HL-60/S4 (cell line): ENCODE measurements at regions not wholly inside any gene's neighbourhood (a gene's known extent, or its start where the extent isn't known, plus 50 kb on each side); places are given as distances from the start of the nearest gene placed in this dataset.
"Not testable (repeated sequence)": the region's sequence is repeated elsewhere in the genome, so short reads cannot be mapped to it uniquely, and the experiment has no call there.

Experiments used
- in situ Hi-C: fragments of 300-500 bp; cut with MboI; formaldehyde crosslinking; loops from 2 replicates; pipeline ENCODE4 v1.14.3; 2022; ENCODE audit warnings: low sequenced_read_pairs

DNA sequence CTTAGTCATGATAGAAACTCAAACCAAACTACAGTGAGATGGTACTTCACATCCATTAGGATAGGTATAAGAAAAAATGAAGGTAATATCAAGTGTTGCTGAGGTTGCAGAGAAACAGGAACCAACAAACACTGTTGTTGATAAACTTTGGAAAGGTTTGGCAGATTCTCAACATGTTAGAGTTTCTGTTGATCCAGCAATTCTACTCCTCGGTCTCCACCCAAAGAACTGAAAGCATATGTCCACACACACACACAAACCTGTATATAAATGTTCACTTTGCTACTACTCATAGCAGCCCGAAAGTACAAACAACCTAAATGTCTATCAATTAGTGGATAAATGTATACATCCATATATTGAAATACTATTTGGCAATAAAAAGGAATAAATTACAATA is 128.3 kb upstream of the CARMIL1 start:
- in situ Hi-C loops, result no loop called here

DNA sequence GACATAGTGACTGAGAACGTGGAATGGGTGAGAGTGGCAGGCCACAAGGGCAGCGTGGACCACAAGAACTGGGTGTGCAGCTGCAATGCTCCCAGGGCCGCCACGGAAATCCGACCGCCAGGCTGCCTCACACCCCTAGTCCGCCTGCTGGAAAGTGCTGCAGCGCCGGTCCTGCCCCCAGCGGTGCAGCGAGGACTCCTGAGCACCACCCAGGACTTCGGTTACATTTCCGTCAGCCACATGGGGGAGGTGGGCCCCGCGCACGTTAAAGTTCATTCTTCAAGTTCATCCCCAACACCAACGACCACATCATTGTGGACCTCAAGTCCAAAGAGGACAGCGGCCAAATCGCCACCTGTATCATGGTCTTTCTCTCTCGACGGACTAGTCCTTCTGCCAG is 126.1 kb upstream of the CARMIL1 start:
- in situ Hi-C loops, result no loop called here

DNA sequence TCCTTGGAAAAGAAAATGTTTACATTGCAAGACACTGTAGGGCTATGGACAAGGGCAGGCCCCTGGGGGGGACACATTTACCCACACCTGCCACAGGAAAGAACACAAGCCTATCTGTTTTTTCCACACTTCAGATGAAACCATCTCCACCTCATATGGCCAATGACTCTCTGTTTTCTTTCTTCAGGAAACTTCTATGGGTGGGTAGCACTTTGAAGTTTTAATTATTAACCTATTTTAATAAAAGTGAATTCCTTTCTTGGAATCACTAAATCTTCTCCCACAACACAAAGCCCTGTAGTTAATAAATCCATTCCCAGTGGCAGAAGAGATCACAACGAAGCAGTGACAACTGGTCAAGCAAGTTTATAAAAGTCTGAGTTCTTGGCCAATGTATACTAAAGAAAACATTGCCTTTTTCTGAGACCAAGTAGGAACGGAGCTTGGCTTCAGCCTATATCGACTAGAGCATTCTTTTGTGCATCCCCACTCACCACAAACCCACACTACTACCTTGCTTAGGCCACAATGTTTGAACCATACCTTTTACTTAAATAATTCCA is 125.1 kb upstream of the CARMIL1 start:
- in situ Hi-C loops, result no loop called here

DNA sequence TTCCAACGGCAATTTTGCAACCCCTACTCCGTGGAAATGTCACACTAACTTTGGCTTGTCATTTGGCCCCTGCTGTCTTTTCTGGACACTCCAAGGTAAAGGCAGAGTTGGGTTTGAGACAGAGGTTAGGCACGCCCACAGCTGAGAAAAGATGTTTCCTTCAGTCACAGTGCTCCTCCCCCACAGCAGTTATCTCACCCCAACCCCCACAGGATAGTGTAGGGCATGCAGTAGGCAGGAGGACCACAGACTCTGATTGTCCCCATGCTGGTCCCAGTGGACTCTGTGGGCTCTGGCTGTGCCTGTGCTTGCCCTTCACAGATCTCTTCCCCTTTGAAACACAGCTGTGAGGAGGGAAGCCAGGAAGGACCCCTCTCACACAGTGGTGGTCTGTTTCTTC is 124.0 kb upstream of the CARMIL1 start:
- in situ Hi-C loops, result no loop called here

DNA sequence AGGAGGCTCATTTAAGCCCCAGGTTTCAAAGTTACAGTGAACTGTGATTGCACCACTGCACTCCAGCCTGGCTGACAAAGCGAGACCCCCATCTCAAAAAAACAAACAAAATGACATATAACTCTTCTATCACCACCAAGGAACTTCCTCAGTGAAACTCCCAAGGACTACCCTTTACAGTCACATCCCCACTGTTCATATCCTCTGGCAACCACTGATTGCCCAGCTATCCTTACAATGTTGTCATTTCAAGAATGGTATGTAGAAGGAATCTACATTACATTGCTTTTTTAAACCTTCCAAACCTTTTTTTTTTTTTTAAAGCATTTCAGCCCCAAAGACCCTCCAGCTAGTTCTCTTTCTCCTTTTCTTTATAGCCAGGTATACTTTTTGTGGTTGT is 123.1 kb upstream of the CARMIL1 start:
- in situ Hi-C loops, result no loop called here

DNA sequence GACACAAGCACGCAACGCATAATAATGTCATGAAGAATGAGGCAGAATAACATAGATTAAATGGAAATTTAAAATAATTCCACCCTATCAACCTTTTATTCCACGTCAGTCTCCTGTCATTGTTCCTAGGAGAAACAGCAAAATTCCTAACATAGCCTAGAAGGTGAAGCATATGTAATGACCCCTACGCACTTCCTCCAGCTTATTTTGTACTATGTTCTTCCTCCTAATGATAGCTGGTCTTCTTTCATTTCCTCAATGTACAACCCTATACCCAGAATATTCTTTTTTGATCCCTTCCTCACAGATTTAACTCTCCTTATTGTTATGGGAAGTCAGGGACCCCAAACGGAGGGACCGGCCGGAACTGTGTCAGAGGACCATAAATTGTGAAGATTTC is 122.0 kb upstream of the CARMIL1 start:
- in situ Hi-C loops, result no loop called here

DNA sequence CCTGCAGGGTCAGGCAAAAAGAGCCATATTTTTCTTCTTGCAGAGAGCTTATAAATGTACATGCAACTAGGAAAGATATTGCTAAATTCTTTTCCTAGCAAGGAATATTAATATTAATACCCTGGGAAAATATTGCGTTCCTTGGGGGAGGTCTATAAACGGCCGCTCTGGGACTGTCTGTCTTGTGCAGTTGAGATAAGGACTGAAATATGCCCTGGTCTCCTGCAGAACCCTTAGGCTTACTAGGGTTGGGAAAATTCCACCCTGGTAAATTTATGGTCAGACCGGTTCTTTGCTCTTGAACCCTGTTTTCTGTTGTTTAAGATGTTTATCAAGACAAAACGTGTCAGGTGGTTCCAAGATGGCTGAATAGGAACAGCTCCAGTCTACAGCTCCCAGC is 121.3 kb upstream of the CARMIL1 start:
- in situ Hi-C loops, result no loop called here

DNA sequence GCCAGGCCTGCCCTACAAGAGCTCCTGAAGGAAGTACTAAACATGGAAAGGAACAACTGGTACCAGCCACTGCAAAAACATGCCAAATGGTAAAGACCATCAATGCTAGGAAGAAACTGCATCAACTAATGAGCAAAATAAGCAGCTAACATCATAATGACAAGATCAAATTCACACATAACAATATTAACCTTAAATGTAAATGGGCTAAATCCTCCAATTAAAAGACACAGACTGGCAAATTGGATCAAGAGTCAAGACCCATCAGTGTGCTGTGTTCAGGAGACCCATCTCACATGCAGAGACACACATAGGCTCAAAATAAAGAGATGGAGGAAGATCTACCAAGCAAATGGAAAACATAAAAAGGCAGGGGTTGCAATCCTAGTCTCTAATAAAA is 119.0 kb upstream of the CARMIL1 start:
- in situ Hi-C loops, result not testable (repeated sequence)

DNA sequence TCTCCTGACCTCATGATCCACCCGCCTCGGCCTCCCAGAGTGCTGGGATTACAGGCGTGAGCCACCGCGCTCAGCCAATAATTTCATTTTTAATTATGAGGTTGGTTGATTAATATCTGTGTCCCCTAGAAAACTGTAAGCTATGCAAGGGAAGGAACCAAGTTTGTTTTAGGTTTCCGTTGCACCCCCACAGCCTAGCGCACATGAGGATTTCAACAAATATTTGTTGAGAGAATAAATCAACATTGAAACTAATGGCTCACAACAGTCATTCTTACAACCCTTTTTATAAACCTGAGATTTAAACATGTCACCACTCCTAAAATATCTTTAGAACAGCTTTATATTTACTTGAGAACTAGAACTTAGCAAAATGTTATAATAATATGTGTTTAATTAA is 114.0 kb upstream of the CARMIL1 start:
- in situ Hi-C loops, result no loop called here

DNA sequence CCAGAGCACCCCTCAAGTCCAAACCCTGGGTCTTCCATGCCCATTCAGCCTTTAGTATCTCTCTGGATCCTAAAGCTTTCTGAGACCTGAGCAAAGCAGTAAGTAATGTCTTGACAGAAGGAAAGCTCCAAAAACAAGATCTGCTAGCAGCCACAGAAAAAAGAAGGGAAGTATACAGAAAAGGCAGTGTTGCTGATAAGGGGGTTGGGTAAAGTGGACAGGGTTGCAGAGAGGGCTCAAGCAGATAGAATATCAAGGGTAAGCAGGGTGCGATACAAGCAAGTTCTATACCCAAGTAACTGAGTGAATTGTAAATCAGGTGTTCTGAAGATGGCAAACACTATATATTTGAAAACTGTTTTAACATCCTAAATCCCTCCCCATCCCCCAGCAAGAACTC is 113.4 kb upstream of the CARMIL1 start:
- in situ Hi-C loops, result no loop called here

DNA sequence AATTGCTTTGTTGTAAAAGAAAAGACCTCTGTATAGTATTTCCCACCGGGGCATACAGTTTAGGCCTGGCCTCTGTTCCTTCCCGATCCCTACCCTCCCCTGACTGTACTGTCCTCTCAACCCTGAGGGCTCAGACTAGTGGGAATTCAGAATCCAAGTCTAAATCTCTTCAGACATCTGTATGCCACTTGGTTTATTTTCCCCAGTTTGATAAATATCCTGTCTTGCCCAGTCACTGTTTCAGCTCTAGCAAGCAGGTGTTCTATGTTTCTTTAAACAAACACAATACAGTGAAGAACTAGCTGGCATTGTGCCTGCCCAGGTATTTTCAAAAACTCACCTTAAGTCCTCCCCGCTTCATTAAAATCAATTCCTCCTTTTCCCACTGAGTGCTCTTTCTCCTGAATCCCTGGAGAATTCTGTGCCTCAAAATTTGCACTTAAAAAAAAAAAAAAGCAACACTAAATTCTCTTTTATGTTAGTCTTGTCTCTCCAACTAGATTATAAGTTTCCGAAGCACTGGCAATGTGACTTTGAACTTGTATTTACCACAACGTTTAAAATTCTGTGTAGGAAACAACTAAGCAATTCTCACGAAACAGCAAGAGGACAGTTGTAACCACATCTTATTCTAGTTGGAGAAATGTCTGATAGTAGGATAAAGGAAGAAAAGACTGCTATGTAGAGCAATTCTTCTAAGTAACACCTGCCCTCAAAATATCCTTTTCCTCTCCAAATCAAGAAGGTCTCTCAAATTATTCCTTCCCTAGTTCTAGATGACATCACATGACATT is 112.0 kb upstream of the CARMIL1 start:
- in situ Hi-C loops, result no loop called here

DNA sequence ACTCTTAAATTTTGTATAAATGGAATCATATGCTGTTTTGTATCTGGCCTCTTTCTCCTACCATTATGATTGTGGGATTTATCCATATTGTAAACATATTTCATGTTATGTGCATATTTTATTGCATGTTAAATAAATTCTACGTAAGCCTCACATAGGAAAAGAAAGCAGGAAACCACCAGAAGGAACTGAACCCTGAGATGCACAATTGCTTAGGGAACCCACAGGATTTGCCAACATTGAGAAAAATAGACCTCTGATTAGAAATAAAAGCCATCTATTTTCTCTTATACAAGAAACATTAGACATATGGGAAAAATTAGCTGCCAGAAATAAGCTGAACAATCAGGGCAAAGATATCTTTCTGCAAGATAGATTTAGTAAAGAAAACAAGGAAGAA is 111.2 kb upstream of the CARMIL1 start:
- in situ Hi-C loops, result no loop called here

DNA sequence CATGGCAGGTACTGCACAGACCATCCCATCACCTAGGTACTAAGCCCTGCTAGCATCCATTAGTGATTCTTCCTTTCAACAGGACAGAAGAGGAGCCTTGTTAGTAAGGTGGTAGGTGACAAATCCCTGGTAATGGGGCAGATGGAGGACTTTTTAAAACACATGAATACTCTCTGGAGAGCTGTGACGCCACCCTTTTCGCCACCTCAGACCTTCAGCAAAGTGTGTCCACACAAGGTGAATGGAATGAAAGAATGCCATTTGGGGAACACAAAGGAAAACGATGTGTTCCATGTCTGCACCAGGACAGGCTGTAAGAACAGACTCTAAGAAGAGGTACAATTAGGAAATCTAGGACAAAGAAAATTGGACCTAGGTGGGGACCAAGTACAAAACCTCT is 110.5 kb upstream of the CARMIL1 start:
- in situ Hi-C loops, result no loop called here

DNA sequence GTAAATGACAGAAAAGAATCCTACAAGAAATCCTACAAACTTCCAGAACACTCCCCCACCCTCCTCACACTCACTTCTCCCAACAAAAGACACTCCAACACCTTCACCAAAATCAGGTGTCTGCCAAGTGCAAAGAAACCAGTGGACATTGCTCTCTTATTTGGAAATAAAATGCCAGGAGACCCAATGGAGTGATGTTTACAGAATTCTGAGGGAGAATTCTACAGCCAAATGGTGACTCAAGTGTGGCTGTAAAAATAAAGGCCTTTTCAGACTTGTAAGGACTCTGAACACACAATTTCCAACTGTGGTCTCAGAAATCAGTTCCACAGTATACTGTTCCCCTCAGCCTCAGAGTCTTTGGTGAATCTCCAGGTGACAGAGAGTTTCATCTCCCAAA is 109.6 kb upstream of the CARMIL1 start:
- in situ Hi-C loops, result no loop called here

DNA sequence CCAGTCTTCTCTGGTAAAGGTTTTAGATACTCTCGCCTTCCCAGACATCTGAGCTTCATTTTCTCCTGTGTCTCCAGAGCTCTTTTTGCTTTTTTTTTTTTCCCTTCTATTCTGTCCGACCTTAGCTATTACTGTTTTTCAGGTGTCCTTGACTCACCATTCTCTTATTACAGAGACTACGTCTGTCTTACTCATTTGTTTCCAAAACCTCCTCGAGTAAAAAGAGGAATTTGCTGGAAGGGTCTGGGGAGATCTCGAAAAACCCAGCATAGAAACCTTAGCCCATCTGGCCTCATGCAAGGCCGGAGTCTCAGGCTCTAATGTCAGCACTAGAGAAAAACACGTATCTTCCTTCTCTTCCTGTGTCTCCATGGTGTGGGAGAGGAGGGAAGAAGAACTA is 109.2 kb upstream of the CARMIL1 start:
- in situ Hi-C loops, result no loop called here

DNA sequence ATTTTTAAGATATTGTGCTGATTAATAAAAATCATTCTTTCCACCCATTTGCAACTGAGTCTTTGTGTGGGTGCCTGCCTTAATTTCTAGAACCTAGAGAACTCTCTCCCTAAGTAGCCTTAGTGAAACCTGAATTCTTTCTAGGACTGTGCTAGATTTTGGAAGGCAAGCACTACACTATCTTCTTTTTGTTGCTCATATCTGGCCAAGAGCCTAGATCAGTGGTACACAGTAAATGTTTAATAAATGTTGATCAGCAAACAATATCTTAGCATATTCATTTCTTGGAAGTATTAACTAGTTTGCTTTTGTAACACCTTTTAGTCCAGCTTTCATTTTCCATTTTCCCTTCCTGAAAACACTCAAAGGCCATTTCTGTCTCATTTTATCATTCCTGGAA is 108.5 kb upstream of the CARMIL1 start:
- in situ Hi-C loops, result no loop called here

DNA sequence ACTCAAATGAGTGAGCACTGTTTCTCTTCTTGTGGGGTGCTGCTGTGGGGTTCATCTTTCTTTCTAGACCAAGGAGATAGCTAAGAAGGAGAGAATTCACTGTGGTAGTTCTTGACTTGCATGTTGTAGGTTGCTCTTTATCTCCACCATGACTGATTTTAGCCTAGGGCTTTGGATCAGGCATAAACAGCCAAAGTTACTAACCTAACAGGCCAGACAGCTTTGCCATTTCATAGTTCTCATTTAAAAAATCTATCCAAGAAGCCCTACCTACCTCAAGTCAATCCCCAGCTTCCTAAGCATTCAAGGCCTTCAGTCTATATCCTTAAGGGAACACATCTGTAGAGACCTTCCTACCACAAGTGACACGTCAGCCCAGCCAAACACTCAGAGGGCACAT is 107.9 kb upstream of the CARMIL1 start:
- in situ Hi-C loops, result no loop called here

DNA sequence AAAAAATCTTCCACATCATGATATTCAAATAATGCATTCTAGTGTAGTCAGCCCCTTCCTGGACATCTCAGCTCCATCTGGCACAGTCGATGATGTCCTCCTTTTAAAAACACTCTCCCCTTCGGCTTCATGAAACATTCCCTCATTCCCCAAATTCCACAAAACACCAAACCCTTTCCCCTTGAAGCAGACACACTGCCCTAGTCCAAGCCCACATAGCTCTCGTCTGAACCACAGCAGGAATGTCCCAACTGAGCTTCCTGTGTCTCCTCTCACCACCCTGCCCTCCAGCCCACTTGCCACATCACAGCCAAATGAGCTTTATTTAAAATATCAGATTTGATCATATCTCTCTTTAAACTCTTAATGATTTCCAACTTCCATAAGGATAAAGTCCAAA is 106.4 kb upstream of the CARMIL1 start:
- in situ Hi-C loops, result no loop called here

DNA sequence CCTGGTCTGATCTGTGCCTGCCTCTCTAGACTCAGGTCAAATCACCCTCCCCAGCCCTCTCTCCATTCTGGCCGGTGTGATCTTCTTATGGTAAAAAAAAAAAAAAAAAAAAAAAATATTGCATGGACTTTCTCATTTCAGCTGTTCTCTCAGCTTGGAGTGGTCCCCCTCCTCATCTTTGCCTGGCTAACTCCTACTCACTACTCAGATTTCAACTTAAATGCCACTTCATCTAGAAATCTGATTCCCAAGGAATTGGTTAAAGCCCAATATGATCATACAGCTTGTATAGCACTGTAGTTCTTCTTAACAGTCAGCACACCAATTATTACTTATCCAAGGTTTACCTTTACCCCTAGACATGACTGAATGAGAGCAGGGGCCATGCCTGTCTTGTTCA is 105.9 kb upstream of the CARMIL1 start:
- in situ Hi-C loops, result no loop called here

DNA sequence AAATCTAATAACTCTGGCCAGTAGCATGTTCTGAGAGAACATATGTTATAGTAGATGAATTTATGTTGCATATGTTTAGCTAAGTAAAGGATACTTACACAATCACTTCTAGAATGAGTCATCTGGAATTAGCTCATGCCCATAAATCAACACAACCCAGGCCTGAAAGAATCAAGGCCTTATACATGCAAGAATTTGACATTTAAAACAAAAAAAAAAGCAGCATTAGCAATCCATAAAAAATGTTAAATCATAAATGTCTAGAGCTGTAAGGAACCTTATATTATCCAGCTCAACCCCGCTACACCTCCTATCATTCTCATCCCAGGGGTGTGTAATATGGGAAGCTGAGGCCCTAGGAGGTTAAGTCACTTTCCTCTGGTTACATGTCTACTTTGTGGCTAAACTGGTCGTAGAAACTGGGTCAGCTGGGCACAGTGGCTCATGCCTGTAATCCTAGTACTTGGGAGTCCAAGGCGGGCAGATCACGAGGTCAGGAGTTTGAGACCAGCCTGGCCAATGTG is 105.2 kb upstream of the CARMIL1 start:
- in situ Hi-C loops, result no loop called here

DNA sequence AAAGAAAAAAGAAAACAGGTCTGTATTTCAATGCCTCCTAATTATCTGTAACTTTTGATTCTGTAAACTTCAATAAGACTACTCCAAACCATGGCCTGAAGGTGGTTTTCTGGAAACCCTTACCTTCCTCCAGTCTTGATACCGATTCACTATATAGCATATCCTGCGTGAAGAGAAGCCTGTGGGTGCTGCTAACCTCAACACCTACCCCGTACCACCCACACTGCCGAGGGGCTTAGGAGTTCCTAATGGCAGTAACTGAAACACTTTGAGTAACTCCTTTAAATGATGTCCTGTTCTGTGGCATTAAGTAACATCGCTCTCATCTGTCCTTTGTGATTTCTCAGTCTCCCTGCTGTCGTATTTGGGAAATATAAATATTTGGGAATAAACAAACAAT is 104.5 kb upstream of the CARMIL1 start:
- in situ Hi-C loops, result no loop called here

DNA sequence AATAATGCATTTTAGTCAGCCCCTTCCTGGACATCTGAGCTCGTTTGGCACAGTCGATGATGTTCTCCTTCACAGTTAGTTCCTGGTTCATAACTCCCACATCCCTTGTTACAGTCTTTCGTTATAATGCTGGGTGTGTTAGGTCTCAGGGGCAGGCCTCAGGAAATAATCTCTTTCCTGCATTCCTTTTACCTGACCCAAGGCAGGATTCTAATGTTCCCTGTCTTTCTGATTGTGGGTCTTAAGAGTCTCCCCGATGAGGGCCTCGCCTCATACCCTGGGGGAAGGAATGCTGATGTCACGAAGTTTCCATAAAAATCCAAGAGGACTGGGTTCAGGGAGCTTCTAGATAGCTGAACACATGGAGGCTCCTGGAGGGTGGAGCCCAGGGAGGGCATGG is 104.0 kb upstream of the CARMIL1 start:
- in situ Hi-C loops, result no loop called here

DNA sequence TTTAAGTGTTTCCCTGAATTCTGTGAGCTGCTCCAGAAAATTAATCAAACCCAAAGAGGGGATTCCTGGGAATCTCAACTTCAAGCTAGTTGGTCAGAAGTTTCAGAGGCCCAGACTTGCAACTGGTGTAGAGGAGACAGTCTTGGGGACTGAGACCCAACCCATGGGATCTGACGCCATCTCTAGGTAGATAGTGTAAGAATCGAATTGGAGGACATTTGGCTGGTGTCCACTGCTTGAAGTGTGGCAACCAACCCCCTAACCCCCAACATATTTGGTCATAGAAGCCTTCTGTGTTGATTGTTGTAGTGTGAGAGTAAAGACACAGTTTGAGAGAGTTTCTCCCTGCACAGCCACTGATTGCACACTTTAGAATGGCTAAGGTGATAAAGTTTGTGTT is 103.5 kb upstream of the CARMIL1 start:
- in situ Hi-C loops, result no loop called here
